ENCODE measurements at regions not wholly inside any gene's neighbourhood (a gene's known extent, or its start where the extent isn't known, plus 50 kb on each side); places are given as distances from the start of the nearest gene placed in this dataset.
"Not testable (repeated sequence)": the region's sequence is repeated elsewhere in the genome, so short reads cannot be mapped to it uniquely, and the experiment has no call there.

DNA sequence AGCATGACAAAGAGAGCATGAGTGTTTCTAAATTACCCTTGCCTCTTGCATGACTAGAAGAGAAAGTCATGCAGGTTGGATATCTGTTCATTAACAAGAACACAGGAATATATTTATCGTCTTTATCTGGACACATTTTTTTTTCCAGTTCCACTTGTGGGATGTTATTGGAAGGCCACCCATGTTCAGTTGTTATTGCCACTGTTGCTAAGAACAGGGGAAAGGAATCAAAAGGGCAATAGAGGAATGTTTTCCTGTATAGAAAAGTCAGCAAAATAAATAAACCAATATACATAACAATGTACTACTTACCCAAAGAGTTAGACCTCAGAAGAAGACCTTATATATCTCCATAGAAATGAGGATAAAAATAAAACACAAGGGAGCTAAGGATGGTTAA is 270.1 kb downstream of the QDPR start:
- no peak for DNase-seq (ENCODE audit: low spot score)

DNA sequence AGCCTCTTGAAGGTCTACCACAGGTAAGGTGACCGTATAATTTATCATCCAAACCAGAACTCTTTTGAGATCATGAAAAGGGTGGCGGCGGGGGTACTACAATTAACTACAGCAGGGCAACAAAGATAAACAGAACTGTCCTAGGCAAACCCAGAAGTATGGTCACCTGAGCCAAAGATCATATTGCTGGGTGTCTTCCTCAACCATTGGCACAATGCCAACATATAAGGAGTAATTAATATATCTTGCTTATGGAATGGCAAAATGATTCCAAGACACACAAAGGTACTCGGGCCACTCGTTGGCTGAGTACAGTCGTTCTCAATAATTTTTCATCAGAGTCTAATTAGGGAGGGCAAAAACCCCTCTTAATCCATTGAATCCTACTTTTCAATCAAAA is 273.3 kb downstream of the QDPR start:
- DNase-seq (ENCODE audit: low spot score): no peak

DNA sequence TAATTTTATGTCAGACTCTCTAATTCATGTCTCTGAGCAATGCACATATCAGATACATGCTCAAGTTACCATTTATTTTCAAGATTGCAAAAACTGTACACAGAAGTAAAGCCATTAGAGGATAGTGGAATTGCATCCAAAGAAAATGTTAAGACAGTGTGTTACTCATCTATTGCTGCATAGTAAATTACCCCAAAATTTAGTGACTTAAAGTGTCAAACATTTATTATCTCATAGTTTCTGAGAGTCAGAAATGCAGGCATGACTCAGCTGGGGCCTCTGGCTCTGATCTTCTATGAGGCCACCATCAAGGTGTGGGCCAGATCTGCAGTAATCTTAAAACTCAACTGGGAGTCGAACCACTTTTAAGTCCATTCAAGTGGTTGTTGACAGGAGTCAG is 275.2 kb downstream of the QDPR start:
- no peak for DNase-seq (ENCODE audit: low spot score)

DNA sequence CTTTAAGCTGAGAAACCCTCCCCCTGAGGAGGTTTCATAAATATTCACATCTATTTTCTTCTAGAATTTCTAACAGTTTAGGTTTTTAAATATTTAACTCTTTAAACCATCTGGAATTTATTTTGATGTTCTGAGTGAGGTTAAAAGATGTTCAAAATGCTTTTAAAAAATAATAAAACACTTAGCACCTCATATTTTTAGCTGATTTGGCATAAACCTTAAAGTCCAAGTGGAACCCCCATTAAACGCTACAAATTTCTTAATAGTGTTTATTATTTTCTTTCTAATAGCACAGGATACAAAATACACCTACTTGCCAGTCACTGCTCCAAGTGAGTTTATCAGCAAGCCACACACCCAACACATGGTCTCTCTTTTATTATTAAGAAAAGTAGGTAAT is 277.2 kb downstream of the QDPR start:
- DNase-seq (ENCODE audit: low spot score): no peak

DNA sequence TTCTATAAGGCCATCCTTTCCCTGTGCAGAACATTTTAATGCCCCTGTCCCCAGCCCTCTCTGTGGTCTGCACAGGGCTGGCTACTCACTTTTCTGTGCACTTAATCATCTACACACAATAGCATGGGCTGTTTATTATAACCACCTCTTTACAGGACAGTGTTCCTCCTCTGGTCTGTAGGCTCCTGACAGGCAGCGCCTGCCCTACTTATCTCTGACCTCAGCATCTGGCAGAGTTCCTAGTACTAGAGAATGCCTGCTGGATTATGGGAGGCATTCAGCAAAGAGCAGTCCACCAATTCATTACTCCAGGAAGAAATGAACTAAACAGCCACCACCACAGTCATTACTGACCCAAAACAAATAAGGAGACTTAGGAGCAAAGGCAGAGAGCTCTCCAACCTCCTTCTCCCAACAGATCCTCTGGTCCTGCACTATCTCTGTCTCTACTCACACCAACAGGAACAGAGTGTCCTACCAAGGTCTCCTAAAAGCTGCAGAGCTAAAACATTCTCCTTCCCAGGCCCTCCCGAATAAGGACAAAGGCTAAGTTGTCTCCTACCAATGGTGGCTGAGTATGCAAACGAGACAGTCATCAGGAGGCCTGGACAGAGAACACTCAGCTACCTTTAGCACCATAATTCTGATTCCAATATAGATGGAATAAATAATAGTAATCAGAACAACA is 279.2 kb downstream of the QDPR start:
- peak; percentile 47 for DNase-seq (ENCODE audit: low spot score)

DNA sequence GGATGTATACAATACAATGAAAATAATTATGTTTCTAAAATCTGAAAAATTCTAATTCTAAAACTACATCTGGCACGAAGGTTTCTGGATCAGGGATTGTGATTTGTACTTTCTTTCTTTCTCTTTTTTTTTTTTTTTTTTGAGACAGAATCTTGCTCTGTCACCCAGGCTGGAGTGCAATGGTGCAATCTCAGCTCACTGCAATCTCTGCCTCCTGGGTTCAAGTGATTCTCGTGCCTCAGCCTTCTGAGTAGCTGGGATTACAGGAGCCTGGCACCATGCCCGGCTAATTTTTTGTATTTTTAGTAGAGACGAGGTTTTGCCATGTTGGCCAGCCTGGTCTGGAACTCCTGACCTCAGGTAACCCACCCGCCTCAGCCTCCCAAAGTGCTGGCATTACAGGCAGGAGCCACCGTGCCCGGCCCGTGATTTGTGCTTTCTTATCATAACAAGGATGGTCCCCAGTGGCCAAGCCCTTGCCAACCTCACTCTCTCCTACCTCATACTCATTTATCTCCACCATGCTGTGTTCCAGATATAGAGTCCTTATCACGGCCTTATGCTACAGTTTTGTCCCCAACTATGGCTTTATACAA is 279.9 kb downstream of the QDPR start:
- not testable (repeated sequence) for DNase-seq (ENCODE audit: low spot score)

DNA sequence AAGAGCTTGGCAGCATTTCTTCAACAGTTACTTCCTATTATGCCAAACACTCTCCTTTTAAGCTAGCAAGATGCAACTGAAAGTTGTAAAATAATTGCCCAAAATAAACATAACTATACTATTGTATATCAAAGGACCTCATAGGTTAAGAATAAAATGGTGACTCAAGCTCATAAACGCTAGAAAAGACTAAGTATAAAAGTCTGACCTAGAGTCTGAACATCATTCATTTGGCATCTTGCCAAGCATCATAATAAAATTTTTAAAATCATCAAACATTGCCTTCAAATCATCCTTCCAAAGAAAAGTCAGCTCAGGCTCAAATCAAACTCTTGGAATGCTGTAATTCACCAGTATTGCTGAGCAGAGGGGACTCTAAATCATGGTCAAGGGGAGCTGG is 281.2 kb downstream of the QDPR start:
- no peak for DNase-seq (ENCODE audit: low spot score)

DNA sequence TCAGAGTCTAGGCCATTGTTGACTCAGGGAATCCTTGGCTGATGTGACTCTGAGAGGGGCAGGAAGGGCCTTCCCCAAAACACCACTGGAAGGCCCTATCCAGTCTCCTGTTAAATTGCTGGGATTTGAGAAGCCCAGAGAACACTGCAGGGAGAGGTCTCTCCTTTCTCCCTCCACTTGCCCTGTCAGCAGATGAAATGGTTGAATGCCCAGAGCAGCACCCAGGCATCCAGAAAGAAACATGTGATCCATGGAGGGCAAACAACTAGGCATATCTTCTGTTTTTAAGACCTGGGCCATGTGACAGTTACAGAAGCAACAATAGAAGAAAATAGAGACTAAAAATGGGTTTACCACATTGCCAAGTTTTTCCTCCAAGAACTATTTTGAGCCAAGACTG is 291.1 kb downstream of the QDPR start:
- no peak for DNase-seq (ENCODE audit: low spot score)

DNA sequence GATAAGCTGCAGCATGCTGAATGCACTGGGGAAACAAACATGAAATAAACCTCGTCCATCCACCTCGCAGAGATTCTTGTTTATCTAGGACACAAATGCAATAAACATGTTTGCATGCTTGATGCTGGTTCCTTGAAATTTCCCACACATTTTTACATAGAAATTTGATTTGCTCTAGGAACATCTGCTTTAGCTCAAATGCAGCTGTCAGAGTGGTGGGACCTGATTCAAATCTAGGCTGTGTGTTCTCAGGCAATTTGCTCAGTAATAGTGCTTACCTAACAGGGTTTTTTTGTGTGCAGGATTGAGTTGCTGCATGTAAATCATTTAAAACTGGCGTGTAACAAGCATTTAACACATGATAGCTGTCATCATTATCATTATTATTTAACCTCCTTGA is 293.1 kb downstream of the QDPR start:
- DNase-seq (ENCODE audit: low spot score): no peak

DNA sequence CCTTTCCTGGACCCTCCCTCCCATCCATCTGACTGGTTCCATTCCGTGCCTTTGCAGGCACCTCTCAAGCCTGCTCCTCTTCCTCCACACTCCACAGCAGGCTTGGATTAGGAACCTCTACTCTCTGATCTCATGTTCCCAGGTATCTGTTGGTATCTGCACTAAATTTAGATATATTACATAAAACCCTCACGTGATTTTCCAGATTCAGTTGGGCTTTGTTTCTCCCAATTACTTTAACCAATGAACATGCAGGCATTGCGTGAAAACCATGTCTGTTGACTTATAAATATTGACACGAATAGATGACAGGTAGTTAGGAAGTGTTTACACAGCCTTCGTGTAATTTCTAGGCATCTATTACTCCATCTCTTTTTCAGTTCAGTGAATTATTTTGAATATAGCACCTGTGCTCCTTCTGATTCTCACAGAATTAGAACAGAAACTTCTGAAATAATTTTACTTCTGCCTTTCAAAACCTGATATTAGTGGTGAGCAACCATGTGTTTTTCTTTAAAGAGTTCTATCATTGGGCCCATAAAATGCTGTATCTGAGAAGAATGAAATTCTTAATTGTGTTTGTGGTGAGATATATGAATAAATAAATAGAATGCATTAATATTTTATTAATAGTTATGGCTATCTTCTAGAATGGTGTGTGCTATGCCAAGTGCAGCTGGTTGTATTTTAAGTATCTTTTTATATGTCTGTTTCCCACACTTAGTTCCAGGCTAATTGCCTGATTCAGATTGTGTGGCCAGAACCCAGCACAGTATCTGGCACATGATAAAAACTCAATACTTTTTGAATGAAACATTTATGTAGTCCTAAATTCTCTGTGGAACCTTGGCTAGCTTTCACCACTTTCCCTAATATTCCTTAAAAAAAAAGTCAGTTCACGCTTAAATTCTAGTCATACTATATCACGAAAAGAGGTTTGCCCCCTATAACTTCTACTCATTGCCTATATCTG is 304.8 kb downstream of the QDPR start:
- DNase-seq (ENCODE audit: low spot score): no peak

DNA sequence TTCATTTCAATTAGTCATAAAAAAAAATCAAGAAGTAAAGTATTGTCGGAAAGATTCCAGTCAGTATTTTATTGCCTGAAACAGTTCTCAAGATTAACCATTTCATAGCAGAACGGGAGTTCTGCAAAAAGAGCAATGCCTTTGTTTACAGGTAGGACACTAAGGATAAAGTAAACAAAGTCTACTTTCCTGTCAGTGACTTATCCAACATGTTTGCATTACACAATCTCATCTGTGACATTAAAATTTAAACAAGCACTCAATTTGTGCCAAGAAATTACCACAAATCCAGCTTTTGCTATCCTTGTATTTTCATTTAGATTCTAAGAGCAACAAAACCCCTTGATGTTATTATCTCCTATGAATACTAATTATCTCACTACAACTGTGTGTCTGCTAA is 306.5 kb upstream of the LDB2 start:
- no peak for DNase-seq (ENCODE audit: low spot score)

DNA sequence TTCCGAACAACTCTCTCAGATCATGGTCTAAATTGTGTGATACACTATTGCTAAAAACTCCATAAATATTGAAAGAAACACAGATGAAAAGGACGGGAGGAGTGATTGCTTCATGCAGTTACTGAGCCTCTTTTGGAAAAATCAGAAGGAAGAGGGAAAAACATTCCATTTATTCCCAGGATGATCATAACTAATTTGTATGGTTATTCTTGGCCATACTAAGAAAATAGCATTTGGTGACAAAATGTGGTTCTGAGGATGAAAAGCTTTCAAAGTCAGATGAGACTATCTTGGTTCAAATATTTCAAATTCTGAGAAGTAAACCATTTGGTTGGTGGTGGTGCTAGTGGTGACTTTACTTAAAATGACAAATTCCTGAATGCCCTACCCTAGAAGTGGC is 305.4 kb upstream of the LDB2 start:
- DNase-seq (ENCODE audit: low spot score): no peak

DNA sequence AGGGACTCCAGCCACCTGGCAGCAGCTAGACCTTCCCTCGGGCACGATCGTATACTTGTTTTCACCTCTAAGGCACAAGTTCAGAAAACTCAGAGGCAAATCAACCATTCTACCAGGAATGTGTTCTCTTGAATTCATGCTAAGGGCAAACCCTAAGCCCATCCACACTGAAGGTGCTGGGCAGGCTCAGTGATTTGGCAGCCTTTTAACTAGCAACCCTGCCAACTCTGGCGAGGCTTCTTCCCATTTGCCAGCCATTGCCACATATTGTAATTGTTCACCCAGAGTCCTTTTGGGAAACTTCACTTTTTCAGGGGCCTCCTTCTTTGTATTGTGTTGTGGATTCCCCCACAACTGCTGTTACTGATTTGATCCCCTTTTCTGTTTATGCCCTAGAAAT is 298.6 kb upstream of the LDB2 start:
- no peak for DNase-seq (ENCODE audit: low spot score)

DNA sequence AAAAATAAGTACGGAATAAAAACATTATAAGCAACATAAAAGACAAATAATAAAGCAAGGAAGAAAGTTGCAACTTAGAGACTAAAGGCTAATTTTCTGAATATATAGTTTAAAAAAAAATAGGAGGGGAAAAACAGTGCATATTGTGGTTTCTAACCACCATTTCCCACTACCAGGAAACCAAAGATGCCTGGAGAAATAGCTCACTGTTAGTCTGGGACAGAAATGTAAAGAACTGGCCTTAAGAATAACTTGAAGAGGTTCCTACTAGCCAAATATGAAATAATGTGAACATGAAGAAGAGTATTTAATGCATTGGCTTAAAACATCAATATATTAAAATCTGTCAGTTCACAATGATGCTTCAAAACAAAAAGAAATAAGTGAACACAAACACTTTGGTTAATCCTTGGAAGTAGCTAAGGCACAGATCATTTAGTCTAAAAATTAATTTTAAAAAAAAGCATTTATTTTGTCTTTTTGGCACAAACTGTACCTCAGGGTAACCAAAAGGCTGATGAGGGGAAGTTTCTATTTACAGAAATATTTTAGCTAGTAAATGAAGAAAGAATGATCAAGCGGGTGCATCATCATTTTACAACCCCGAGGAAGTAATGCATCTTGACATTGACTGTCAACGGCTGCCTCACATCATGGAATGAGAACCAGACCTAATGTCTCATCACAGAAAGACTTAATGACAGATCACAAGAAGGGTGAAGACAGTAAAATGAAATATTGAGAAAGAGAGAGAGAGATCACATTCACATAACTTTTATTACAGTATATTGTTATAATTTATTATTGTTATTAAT is 297.2 kb upstream of the LDB2 start:
- DNase-seq (ENCODE audit: low spot score): no peak

DNA sequence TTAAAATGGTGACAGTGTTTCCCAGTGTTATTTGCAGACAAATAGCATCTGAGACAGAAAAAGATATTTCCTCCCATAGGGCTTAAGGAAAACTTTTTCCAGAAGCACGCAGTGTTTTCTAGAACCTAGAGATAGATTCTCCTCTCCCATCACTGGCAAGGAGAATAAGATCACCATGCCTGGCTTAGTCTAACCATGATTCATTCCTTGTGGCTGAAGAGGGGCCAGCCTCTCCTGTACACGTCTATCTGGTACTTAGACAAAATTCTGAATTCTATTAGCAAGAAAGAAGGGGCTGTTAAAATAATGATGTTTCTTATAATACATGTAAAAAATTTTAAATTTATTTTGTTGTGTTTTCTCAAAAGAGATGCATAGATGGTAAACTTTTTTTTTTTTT is 296.1 kb upstream of the LDB2 start:
- no peak for DNase-seq (ENCODE audit: low spot score)

DNA sequence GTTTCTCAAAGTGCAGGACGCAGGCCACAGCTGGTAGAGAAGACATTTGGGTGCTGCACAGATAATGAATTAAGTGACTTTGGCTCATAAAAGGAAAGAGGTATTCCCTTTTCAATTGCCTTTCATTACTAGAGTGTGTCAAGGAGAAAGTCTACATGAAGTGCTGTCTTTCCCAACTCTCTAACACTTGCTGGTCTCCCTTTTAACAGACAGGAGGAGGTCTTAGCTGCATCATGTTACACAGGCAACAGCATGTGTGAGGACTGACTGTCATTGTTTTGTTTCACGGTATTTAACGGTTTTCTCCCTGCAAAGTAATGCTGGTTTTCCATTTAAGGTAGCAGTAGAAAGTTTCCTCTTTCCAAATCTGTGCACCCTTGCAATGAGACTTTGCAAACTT is 291.3 kb upstream of the LDB2 start:
- no peak for DNase-seq (ENCODE audit: low spot score)

DNA sequence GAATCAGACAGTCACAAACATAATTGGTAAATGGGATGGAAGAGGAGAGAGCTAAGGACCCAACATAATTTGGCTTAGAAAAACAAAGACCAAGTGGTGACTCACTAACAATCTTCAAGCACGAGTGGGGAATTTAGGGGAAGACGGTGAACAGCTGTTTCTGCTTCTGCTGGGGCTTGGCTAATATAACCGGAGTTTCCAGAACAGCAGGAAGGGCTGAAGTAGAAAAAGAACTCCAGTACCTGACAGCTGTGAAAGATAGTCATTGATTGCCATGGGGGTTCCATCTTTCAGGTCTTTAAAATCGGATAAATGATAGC is 290.9 kb upstream of the LDB2 start:
- DNase-seq (ENCODE audit: low spot score): no peak

DNA sequence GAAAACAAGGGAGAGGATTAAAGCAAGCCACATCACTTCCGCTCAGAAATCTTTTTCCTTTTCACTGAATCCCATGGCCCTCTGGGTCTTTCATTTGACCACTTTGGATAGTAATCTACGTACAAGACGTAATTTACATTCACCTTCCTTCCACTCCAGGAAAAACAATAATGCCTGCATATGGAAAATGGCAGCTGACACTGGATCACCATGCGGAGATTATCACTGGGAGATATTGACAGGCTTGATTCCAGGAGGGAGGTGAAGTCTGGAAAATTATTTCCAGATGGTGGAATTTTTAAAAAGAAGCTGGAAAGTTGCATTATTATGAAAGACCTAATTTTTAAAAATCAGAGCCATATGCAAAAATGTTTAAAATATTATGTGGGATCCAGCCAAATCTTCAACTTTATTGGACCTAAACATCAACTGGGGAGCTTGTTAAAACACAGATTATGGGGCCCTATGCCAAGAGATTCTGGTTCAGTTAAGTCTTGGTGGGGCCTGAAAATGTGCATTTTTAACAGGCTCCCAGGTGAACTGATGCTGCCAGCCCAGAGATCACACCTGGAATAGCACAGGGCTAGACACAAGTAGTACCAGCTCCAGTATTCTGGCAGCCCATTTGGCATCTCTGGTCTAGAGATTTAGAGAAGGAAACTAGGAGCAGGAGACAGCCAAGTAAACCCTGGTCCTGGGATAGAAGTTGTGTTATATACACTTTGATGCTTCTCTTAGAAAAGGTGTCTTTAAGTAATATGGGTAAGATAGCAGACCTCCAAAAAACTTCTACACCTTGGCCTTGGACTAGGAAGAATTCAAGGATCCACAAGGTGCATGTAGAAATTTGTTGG is 290.3 kb upstream of the LDB2 start:
- DNase-seq (ENCODE audit: low spot score): no peak

DNA sequence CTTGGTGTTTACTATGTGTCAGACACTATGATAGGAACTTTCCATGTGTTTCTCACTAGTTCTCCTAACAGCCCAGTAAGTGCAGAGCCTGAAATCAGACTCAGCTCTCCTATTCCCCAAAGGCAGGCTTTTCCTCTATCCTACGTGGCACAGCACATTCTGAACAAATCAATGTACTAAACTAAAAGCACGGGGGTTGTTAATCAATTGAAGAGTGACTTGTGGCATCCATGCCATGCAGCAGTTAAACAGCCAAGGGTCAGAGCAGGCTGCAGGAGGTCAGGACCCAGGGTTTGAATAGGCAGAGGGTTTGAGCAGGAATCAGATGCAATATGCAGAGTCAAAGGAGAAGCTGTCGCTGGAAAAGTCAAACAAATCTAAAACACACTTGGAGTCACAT is 289.7 kb upstream of the LDB2 start:
- DNase-seq (ENCODE audit: low spot score): no peak

DNA sequence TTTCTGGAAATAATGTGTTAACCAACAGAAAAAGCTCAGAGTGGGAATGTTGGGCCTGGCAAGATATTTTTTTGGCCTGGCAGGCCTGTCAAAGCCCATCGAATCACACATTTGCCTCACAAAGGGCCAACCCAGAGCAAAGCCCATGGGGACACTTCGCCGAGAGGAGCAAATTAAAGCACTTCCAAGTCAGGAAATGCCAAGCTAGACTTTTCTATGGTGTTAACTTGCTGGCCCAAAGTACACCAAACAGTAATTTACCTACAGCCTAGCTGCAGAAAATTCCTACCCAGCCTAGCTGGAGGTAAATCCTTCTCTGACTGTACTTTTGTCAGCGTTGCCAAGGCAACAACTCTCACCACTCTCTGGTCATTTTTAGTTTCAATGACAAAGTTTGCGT is 288.6 kb upstream of the LDB2 start:
- no peak for DNase-seq (ENCODE audit: low spot score)

DNA sequence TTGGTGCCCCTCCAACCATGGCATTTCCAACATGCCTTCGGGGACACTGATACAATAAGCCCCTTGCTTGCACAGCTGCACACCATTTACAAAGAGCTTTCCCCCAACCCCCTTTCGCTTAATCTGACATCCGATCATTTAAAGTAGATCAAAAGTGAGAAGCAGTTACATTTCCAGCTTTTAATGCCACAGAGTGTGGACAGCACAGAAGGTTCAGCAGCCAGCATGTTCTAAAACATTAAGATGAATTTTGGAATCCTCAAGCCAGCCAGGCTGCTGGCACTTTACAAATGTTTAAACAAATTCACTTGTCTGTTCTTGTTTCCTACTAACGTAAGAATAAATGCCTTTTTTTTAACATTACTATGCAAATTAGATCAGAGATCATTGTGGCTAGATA is 284.4 kb upstream of the LDB2 start:
- DNase-seq (ENCODE audit: low spot score): no peak
